Astrocyte (in vitro differentiated cells and primary cell): ENCODE measurements at regions not wholly inside any gene's neighbourhood (a gene's known extent, or its start where the extent isn't known, plus 50 kb on each side); places are given as distances from the start of the nearest gene placed in this dataset.

Experiments used
- DNase-seq: peaks from one replicate; pipeline ENCODE4 v3.0.0-alpha.2; 2010; ENCODE audit warnings: low read depth
- FAIRE-seq: peaks from 2 replicates; lab custom pipeline; 2011; peaks lifted over from hg19 to GRCh38; lab: Jason Lieb, UNC
- H2AFZ ChIP-seq: 2 replicates; pipeline ENCODE4 v1.6.0; 2012; ENCODE audit warnings: low read depth, low read length, inconsistent platforms
- H3K27ac ChIP-seq: 2 replicates; pipeline ENCODE4 v1.5.1; 2011; ENCODE audit warnings: low read depth, low read length, inconsistent platforms
- H3K27me3 ChIP-seq: 2 replicates; pipeline ENCODE4 v1.6.0; 2011; ENCODE audit warnings: low read length, inconsistent platforms; ENCODE audit not compliant: insufficient read depth
- H3K36me3 ChIP-seq: 2 replicates; pipeline ENCODE4 v1.5.1; 2011; ENCODE audit warnings: low read length, inconsistent platforms; ENCODE audit not compliant: insufficient read depth
- H3K4me1 ChIP-seq: 2 replicates; pipeline ENCODE4 v1.5.1; 2011; ENCODE audit warnings: low read length, inconsistent platforms; ENCODE audit not compliant: insufficient read depth
- H3K4me2 ChIP-seq: 2 replicates; pipeline ENCODE4 v1.6.0; 2012; ENCODE audit warnings: low read length, inconsistent platforms
- H3K4me3 ChIP-seq: 2 replicates; pipeline ENCODE4 v1.5.1; 2011; ENCODE audit warnings: low read depth, mild to moderate bottlenecking, low read length, inconsistent platforms; ENCODE audit not compliant: insufficient read depth
- H3K79me2 ChIP-seq: 2 replicates; pipeline ENCODE4 v1.6.0; 2012; ENCODE audit warnings: mild to moderate bottlenecking, low read length, inconsistent platforms; ENCODE audit not compliant: insufficient read depth
- H3K9ac ChIP-seq: 2 replicates; pipeline ENCODE4 v1.6.0; 2012; ENCODE audit warnings: mild to moderate bottlenecking, low read length, inconsistent platforms
- H3K9me3 ChIP-seq: 2 replicates; pipeline ENCODE4 v1.5.1; 2012; ENCODE audit warnings: low read depth, mild to moderate bottlenecking, low read length, inconsistent platforms; ENCODE audit not compliant: insufficient read depth
- H4K20me1 ChIP-seq: 2 replicates; pipeline ENCODE4 v1.6.0; 2012; ENCODE audit warnings: low read length, inconsistent platforms; ENCODE audit not compliant: insufficient read depth
- H3K27ac Mint-ChIP-seq: one replicate; pipeline ENCODE4 v1.8.0; 2021; ENCODE audit warnings: mild to moderate bottlenecking, mixed read lengths; ENCODE audit not compliant: unreplicated experiment
- H3K27me3 Mint-ChIP-seq: one replicate; pipeline ENCODE4 v1.8.0; 2021; ENCODE audit warnings: low read depth, mixed read lengths; ENCODE audit not compliant: unreplicated experiment
- H3K36me3 Mint-ChIP-seq: one replicate; pipeline ENCODE4 v1.8.0; 2021; ENCODE audit warnings: low read depth, mixed read lengths; ENCODE audit not compliant: unreplicated experiment
- H3K4me1 Mint-ChIP-seq: one replicate; pipeline ENCODE4 v1.8.0; 2021; ENCODE audit warnings: low read depth, mixed read lengths; ENCODE audit not compliant: unreplicated experiment
- H3K4me3 Mint-ChIP-seq: one replicate; pipeline ENCODE4 v1.8.0; 2021; ENCODE audit warnings: mild to moderate bottlenecking, moderate library complexity, mixed read lengths; ENCODE audit not compliant: unreplicated experiment
- H3K9me3 Mint-ChIP-seq: one replicate; pipeline ENCODE4 v1.8.0; 2021; ENCODE audit warnings: mild to moderate bottlenecking, mixed read lengths; ENCODE audit not compliant: unreplicated experiment
- EZH2 ChIP-seq: IDR thresholded peaks from 2 replicates; pipeline ENCODE4 v1.6.1; 2012; ENCODE audit warnings: mild to moderate bottlenecking, low read length, inconsistent platforms; ENCODE audit not compliant: insufficient read depth
- TF ChIP-seq, protein P1 (sequence below): IDR thresholded peaks from 2 replicates; pipeline ENCODE4 v1.5.1; 2011; ENCODE audit warnings: low read depth, mild to moderate bottlenecking, inconsistent platforms, low read length, moderate library complexity; ENCODE audit not compliant: insufficient read depth

- Histone ChIP-seq H3K27ac (no peak overlapping the region), H4K20me1 (no peaks in the 10 kb centered on the region), H3K36me3 (no peaks in the 10 kb centered on the region), H3K79me2 (no peaks in the 10 kb centered on the region), H3K4me3 (no peak overlapping the region), H3K27me3 (no peaks in the 10 kb centered on the region), H3K4me1 (no peaks in the 10 kb centered on the region), H3K9me3 (no peaks in the 10 kb centered on the region), H2AFZ (no peak overlapping the region), H3K4me2 (no peak overlapping the region), H3K9ac (no peak overlapping the region)
- no peaks in the 10 kb centered on the region for H3K4me1 Mint-ChIP-seq
- FAIRE-seq (no peak), DNase-seq (peak; percentile 18)
- no peak for TF ChIP-seq EZH2
- TF ChIP-seq, protein P1, sequence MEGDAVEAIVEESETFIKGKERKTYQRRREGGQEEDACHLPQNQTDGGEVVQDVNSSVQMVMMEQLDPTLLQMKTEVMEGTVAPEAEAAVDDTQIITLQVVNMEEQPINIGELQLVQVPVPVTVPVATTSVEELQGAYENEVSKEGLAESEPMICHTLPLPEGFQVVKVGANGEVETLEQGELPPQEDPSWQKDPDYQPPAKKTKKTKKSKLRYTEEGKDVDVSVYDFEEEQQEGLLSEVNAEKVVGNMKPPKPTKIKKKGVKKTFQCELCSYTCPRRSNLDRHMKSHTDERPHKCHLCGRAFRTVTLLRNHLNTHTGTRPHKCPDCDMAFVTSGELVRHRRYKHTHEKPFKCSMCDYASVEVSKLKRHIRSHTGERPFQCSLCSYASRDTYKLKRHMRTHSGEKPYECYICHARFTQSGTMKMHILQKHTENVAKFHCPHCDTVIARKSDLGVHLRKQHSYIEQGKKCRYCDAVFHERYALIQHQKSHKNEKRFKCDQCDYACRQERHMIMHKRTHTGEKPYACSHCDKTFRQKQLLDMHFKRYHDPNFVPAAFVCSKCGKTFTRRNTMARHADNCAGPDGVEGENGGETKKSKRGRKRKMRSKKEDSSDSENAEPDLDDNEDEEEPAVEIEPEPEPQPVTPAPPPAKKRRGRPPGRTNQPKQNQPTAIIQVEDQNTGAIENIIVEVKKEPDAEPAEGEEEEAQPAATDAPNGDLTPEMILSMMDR: no peak
- H3K27me3 Mint-ChIP-seq: no peaks in the 10 kb centered on the region
- no peaks in the 10 kb centered on the region for H3K9me3 Mint-ChIP-seq
- H3K27ac Mint-ChIP-seq: no peak overlapping the region
- H3K36me3 Mint-ChIP-seq: no peaks in the 10 kb centered on the region
- no peak overlapping the region for H3K4me3 Mint-ChIP-seq
Measured at GRCh38 chr18:42654556-42654955, 460.9 kb downstream of the RIT2 start.

DNA sequence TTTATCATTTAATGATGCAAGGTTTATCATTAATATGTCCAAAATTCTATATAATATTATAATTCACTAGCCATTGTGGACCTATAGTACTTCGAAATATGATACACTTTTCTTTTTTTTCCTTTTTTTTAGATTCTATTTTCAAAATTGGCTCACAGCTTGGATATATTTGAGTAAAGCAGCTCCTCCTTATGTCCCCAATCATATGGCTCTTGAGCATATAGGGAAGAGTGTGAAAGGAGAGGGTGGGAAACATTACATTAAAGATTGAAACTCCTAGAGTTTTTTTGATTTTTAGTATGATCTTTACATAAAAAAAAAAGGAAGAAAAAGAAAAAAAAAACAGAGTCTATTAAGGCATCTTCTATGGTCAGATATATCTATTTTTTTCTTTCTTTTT, 457.9 kb downstream of the RIT2 start:
- TF ChIP-seq, protein P1: no peak
- TF ChIP-seq EZH2: no peak
- Mint-ChIP-seq H3K27me3 (no peaks in the 10 kb centered on the region), H3K27ac (no peak overlapping the region), H3K4me3 (no peak overlapping the region), H3K9me3 (peaks cover 4% of the 10 kb centered on the region), H3K36me3 (no peaks in the 10 kb centered on the region), H3K4me1 (no peaks in the 10 kb centered on the region)
- DNase-seq (no peak), FAIRE-seq (no peak)
- Histone ChIP-seq H3K27ac (no peak overlapping the region), H3K79me2 (no peaks in the 10 kb centered on the region), H3K4me3 (no peak overlapping the region), H4K20me1 (no peaks in the 10 kb centered on the region), H3K4me1 (no peaks in the 10 kb centered on the region), H3K9ac (no peak overlapping the region), H3K27me3 (no peaks in the 10 kb centered on the region), H2AFZ (no peak overlapping the region), H3K4me2 (no peak overlapping the region), H3K9me3 (no peaks in the 10 kb centered on the region), H3K36me3 (no peaks in the 10 kb centered on the region)

- no peak overlapping the region for H3K4me3 Mint-ChIP-seq
- Histone ChIP-seq H3K27me3 (no peaks in the 10 kb centered on the region), H3K79me2 (no peaks in the 10 kb centered on the region), H3K4me1 (no peaks in the 10 kb centered on the region), H3K9ac (no peak overlapping the region), H3K4me3 (no peak overlapping the region), H3K36me3 (no peaks in the 10 kb centered on the region), H2AFZ (no peak overlapping the region), H3K9me3 (no peaks in the 10 kb centered on the region), H3K27ac (no peak overlapping the region), H3K4me2 (no peak overlapping the region), H4K20me1 (no peaks in the 10 kb centered on the region)
- FAIRE-seq (no peak), DNase-seq (no peak)
- no peak for TF ChIP-seq EZH2
- TF ChIP-seq, protein P1: no peak
- H3K27ac Mint-ChIP-seq: no peak overlapping the region
- no peaks in the 10 kb centered on the region for H3K4me1 Mint-ChIP-seq
- no peaks in the 10 kb centered on the region for H3K36me3 Mint-ChIP-seq
- H3K9me3 Mint-ChIP-seq: peaks cover 4% of the 10 kb centered on the region
- no peaks in the 10 kb centered on the region for H3K27me3 Mint-ChIP-seq
Measured at GRCh38 chr18:42658171-42658570, 457.3 kb downstream of the RIT2 start.
